Endometrial microvascular endothelial cells (primary cell): ENCODE measurements at regions not wholly inside any gene's neighbourhood (a gene's known extent, or its start where the extent isn't known, plus 50 kb on each side); places are given as distances from the start of the nearest gene placed in this dataset.

Source experiments
- in situ Hi-C: cut with HindIII; loops from 2 replicates; pipeline ENCODE4 v1.10.0; 2017; ENCODE audit warnings: low sequenced_read_pairs, low pct_unique_long_range_greater_than_20kb; ENCODE audit errors: inconsistent ontology term

- in situ Hi-C loops = no loop called here
Measured at GRCh38 chr4:126207910-126208309, 893.2 kb downstream of the FAT4 start.

- in situ Hi-C loops = no loop called here
Measured at GRCh38 chr4:126209147-126209546, 894.4 kb downstream of the FAT4 start.

- in situ Hi-C loops = no loop called here
Measured at GRCh38 chr4:126213996-126214395, 899.2 kb downstream of the FAT4 start.

GRCh38 chr4:126215759-126216158 lies 901.0 kb downstream of the FAT4 start:
- in situ Hi-C loops = no loop called here

GRCh38 chr4:126216611-126217010 lies 901.9 kb downstream of the FAT4 start:
- in situ Hi-C loops = no loop called here

GRCh38 chr4:126221282-126221681 lies 906.5 kb downstream of the FAT4 start:
- in situ Hi-C loops = no loop called here

- in situ Hi-C loops = no loop called here
Measured at GRCh38 chr4:126221717-126222340, 907.1 kb downstream of the FAT4 start.

- in situ Hi-C loops = no loop called here
Measured at GRCh38 chr4:126223784-126224407, 909.1 kb downstream of the FAT4 start.

- in situ Hi-C loops = no loop called here
Measured at GRCh38 chr4:126227428-126227827, 912.7 kb downstream of the FAT4 start.

- in situ Hi-C loops = no loop called here
Measured at GRCh38 chr4:126230269-126230668, 915.5 kb downstream of the FAT4 start.

GRCh38 chr4:126233483-126233882 lies 918.7 kb downstream of the FAT4 start:
- in situ Hi-C loops = no loop called here

GRCh38 chr4:126238013-126238412 lies 923.3 kb downstream of the FAT4 start:
- in situ Hi-C loops = no loop called here

GRCh38 chr4:126241634-126242033 lies 926.9 kb downstream of the FAT4 start:
- in situ Hi-C loops = no loop called here

GRCh38 chr4:126242679-126243390 lies 928.1 kb downstream of the FAT4 start:
- in situ Hi-C loops = no loop called here

- in situ Hi-C loops = no loop called here
Measured at GRCh38 chr4:126247409-126247808, 932.7 kb downstream of the FAT4 start.

GRCh38 chr4:126250006-126250405 lies 935.3 kb downstream of the FAT4 start:
- in situ Hi-C loops = no loop called here

- in situ Hi-C loops = no loop called here
Measured at GRCh38 chr4:126251169-126251568, 936.4 kb downstream of the FAT4 start.

GRCh38 chr4:126262665-126263064 lies 947.9 kb downstream of the FAT4 start:
- in situ Hi-C loops = no loop called here

GRCh38 chr4:126264839-126265238 lies 950.1 kb downstream of the FAT4 start:
- in situ Hi-C loops = no loop called here

- in situ Hi-C loops = no loop called here
Measured at GRCh38 chr4:126265888-126266287, 951.1 kb downstream of the FAT4 start.
